ENCODE measurements at regions not wholly inside any gene's neighbourhood (a gene's known extent, or its start where the extent isn't known, plus 50 kb on each side); places are given as distances from the start of the nearest gene placed in this dataset.

DNA sequence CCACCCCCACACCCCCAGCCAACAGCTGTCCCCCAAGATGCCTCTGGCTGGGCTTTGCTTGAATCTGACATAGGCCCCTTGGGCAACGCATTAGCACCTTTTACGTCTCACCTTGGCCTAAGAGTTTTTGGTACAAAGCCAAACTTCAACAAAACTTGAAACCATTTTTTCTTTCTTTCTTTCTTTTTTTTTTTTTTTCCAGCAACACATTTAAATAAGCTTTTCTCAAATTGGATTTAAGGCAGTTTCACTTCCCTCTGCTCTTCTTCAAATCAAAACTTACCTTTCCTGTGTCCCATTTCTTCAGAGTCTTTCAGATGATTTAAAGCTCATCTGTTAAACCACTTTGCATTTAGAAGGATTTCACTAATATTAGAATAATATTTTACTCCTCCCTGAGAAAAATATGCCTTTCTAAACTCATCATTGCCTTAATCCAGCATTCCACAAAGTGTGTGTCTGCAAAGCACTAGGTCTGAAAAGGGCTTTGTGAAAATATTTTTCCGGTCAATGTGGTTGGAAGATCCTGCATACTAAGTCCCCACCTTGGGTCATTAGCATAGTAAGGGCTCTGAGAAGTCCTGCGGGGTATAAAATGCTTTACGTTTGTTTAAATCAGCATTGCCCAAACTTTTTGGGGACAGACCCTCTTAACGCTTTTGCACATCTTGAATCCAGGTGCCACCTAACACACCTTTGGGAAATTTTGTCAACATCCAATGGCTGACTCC, 217.0 kb downstream of the TLE3 start:
- Mint-ChIP-seq H3K4me3 (no peak overlapping the region), H3K36me3 (no peaks in the 10 kb centered on the region), H3K27ac (no peak overlapping the region), H3K4me1 (no peaks in the 10 kb centered on the region), H3K27me3 (ENCODE audit: low read depth in 3 of 3) (peaks cover 5 to 6% (median 6%) of the 10 kb centered on the region in 3 donors), H3K9me3 (no peaks in the 10 kb centered on the region)
- no peak for DNase-seq

GRCh38 chr15:69881302-69881670, 216.4 kb downstream of the TLE3 start:
- no peak overlapping the region for H3K4me3 Mint-ChIP-seq

GRCh38 chr15:69881766-69882165, 216.0 kb downstream of the TLE3 start:
- H3K9me3 Mint-ChIP-seq: no peaks in the 10 kb centered on the region
- no peak for DNase-seq
- H3K4me1 Mint-ChIP-seq: no peaks in the 10 kb centered on the region
- no peaks in the 10 kb centered on the region for H3K36me3 Mint-ChIP-seq
- H3K27ac Mint-ChIP-seq: no peak overlapping the region
- no peak overlapping the region for H3K4me3 Mint-ChIP-seq
- peaks cover 3 to 7% (median 4%) of the 10 kb centered on the region in 3 donors for H3K27me3 Mint-ChIP-seq (ENCODE audit: low read depth in 3 of 3)

More at GRCh38 chr15:69881302-69881670, 216.4 kb downstream of the TLE3 start:
- Mint-ChIP-seq H3K27me3 (ENCODE audit: low read depth in 3 of 3) (peaks cover 4 to 6% (median 4%) of the 10 kb centered on the region in 3 donors), H3K27ac (no peak overlapping the region), H3K36me3 (no peaks in the 10 kb centered on the region), H3K4me1 (no peaks in the 10 kb centered on the region), H3K9me3 (no peaks in the 10 kb centered on the region)
- DNase-seq: no peak

GRCh38 chr15:69883306-69883705, 214.4 kb downstream of the TLE3 start:
- peaks cover 3 to 5% (median 4%) of the 10 kb centered on the region in 3 donors for H3K27me3 Mint-ChIP-seq (ENCODE audit: low read depth in 3 of 3)
- no peak overlapping the region for H3K4me3 Mint-ChIP-seq
- no peak for DNase-seq
- no peak overlapping the region for H3K27ac Mint-ChIP-seq
- H3K9me3 Mint-ChIP-seq: no peaks in the 10 kb centered on the region
- no peaks in the 10 kb centered on the region for H3K4me1 Mint-ChIP-seq
- H3K36me3 Mint-ChIP-seq: no peaks in the 10 kb centered on the region

- H3K9me3 Mint-ChIP-seq: no peaks in the 10 kb centered on the region
- no peaks in the 10 kb centered on the region for H3K36me3 Mint-ChIP-seq
- H3K4me3 Mint-ChIP-seq: no peak overlapping the region
- no peak for DNase-seq
- peaks cover 3 to 5% (median 4%) of the 10 kb centered on the region in 3 donors for H3K27me3 Mint-ChIP-seq (ENCODE audit: low read depth in 3 of 3)
- H3K4me1 Mint-ChIP-seq: no peaks in the 10 kb centered on the region
- no peak overlapping the region for H3K27ac Mint-ChIP-seq
Observed at GRCh38 chr15:69885173-69885955, 212.4 kb downstream of the TLE3 start.

DNA sequence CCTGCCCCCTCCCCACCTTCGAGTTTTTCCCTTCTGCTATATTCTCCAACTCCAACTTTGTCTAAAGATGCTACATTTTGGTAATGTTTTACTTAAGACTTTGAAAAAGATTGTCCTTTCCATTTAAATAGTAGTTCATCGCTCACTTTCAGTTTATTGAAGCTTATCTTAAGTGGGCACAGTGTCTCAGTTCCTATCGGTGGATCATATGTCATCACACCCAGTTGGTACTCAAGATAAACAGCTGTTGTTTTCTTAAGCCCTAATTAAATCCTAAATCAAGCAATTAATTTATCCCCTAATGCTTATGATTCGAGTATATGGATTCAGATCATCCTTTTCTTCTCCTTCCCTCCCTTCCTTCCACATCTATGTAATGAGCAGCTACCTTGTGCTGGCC, 210.7 kb downstream of the TLE3 start:
- Mint-ChIP-seq H3K27me3 (ENCODE audit: low read depth in 3 of 3) (peaks cover 3 to 5% (median 4%) of the 10 kb centered on the region in 3 donors), H3K4me1 (no peaks in the 10 kb centered on the region), H3K36me3 (no peaks in the 10 kb centered on the region), H3K27ac (no peak overlapping the region), H3K9me3 (no peaks in the 10 kb centered on the region), H3K4me3 (no peak overlapping the region)
- DNase-seq: no peak

DNA sequence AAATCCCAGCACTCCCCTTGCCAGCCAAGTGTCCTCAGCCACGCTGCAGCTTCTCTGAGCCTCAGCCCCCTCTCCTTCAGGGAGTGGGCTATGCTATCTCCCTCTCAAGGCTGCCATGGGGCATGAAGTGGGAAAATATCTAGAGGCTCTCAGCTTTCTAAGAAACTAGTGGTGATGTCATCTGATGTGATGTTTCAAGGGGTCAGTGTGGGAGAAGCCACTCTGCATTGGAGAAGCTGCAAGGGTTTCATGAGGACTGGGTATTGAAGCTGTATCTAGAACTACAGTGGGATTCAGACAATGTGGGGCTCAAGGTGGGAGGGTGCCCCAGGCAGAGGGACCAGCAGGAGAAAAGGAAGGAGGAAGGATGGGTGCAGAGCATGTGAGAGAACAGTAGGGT, 210.2 kb downstream of the TLE3 start:
- Mint-ChIP-seq H3K36me3 (no peaks in the 10 kb centered on the region), H3K27me3 (ENCODE audit: low read depth in 3 of 3) (peaks cover 0 to 4% (median 3%) of the 10 kb centered on the region in 3 donors), H3K4me3 (no peak overlapping the region), H3K4me1 (no peaks in the 10 kb centered on the region), H3K9me3 (no peaks in the 10 kb centered on the region), H3K27ac (no peak overlapping the region)
- DNase-seq: no peak

DNA sequence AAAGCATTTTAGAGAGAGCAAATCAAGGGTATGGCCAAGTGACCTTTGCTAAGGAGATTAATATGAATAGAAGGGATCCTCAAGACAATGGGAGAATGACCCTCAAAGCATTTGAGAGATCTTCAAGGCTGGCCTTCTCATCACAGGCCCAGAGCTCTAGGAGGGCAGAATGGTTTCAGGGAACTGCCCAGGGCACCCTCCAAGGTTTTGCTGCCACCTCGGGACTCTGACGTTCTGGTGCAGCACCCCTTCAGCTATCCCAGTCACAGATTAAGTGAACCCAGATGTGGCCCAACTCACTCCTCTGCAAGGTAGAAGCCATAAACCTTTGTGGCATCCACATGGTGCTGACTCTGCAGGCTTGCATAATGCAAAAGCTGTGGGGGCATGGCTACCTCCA, 209.3 kb downstream of the TLE3 start:
- Mint-ChIP-seq H3K27me3 (ENCODE audit: low read depth in 3 of 3) (peaks cover 3 to 4% (median 3%) of the 10 kb centered on the region in 3 donors), H3K36me3 (no peaks in the 10 kb centered on the region), H3K4me1 (no peaks in the 10 kb centered on the region), H3K9me3 (no peaks in the 10 kb centered on the region), H3K4me3 (no peak overlapping the region), H3K27ac (no peak overlapping the region)
- DNase-seq: no peak

GRCh38 chr15:69891070-69891536, 206.6 kb downstream of the TLE3 start:
- H3K4me3 Mint-ChIP-seq: no peak overlapping the region
- H3K27ac Mint-ChIP-seq: no peak overlapping the region
- no peak for DNase-seq
- H3K36me3 Mint-ChIP-seq: no peaks in the 10 kb centered on the region
- peaks cover 2 to 12% (median 7%) of the 10 kb centered on the region in 3 donors for H3K27me3 Mint-ChIP-seq (ENCODE audit: low read depth in 3 of 3)
- peaks cover 0 to 2% (median 0%) of the 10 kb centered on the region in 6 donors for H3K9me3 Mint-ChIP-seq
- H3K4me1 Mint-ChIP-seq: no peaks in the 10 kb centered on the region

- no peak overlapping the region for H3K27ac Mint-ChIP-seq
- H3K27me3 Mint-ChIP-seq (ENCODE audit: low read depth in 3 of 3): peaks cover 4 to 13% (median 7%) of the 10 kb centered on the region in 3 donors
- no peaks in the 10 kb centered on the region for H3K4me1 Mint-ChIP-seq
- H3K4me3 Mint-ChIP-seq: no peak overlapping the region
- H3K36me3 Mint-ChIP-seq: no peaks in the 10 kb centered on the region
- DNase-seq: no peak
- peaks cover 0 to 2% (median 0%) of the 10 kb centered on the region in 6 donors for H3K9me3 Mint-ChIP-seq
Observed at GRCh38 chr15:69891606-69892005, 206.1 kb downstream of the TLE3 start.

GRCh38 chr15:69892351-69892750, 205.4 kb downstream of the TLE3 start:
- Mint-ChIP-seq H3K27ac (no peak overlapping the region), H3K36me3 (no peaks in the 10 kb centered on the region), H3K4me1 (no peaks in the 10 kb centered on the region), H3K27me3 (ENCODE audit: low read depth in 3 of 3) (peaks cover 4 to 13% (median 9%) of the 10 kb centered on the region in 3 donors), H3K4me3 (no peak overlapping the region), H3K9me3 (peaks cover 0 to 2% (median 0%) of the 10 kb centered on the region in 6 donors)
- no peak for DNase-seq

- H3K4me3 Mint-ChIP-seq: no peak overlapping the region
- peaks cover 0 to 2% (median 0%) of the 10 kb centered on the region in 6 donors for H3K9me3 Mint-ChIP-seq
- no peaks in the 10 kb centered on the region for H3K4me1 Mint-ChIP-seq
- no peak overlapping the region for H3K27ac Mint-ChIP-seq
- no peak for DNase-seq
- no peaks in the 10 kb centered on the region for H3K36me3 Mint-ChIP-seq
- H3K27me3 Mint-ChIP-seq (ENCODE audit: low read depth in 3 of 3): peaks cover 4 to 13% (median 9%) of the 10 kb centered on the region in 3 donors
Observed at GRCh38 chr15:69893086-69893485, 204.6 kb downstream of the TLE3 start.

DNA sequence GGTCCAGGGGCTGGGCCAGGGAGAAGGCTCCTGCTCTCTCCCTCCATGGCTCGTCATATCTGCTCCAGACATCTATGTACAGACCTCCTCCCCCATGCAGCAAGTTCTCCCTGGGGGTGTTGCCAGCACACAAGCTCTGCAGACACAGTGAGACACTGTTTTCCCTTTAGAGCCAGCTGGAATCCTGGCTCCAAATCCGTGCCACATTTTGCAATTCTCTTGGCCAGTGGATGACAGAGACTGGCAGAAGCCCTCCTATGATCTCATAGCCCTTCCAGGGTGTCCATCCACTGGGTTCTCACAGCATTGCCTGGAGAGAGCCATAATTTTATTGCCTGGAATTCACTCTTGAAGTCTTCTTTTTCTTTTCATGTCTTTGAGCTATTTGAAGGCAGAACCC, 203.9 kb downstream of the TLE3 start:
- H3K4me1 Mint-ChIP-seq: no peaks in the 10 kb centered on the region
- DNase-seq: no peak

DNA sequence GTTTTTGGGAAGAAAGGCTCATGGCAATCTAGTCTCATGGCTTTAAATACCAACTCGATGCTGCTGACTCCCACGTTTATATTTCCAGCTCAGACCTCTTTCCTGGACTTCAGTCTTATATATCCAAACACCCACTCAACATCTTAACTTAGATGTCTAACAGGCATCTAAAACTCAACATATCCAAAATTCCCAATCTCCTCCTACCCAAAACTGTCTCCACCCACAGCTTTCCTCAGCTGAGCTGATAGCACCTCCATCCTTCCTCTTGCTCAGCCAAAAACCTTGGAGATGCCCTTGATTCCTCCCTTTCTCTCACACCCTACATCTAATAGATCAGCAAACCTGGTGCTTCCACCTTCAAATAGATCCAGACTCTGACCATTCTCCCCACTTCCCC, 202.5 kb downstream of the TLE3 start:
- H3K27ac Mint-ChIP-seq: no peak overlapping the region
- no peaks in the 10 kb centered on the region for H3K36me3 Mint-ChIP-seq
- DNase-seq: no peak
- H3K4me1 Mint-ChIP-seq: no peaks in the 10 kb centered on the region
- H3K4me3 Mint-ChIP-seq: no peak overlapping the region
- H3K27me3 Mint-ChIP-seq (ENCODE audit: low read depth in 3 of 3): peaks cover 4 to 13% (median 12%) of the 10 kb centered on the region in 3 donors
- peaks cover 0 to 2% (median 0%) of the 10 kb centered on the region in 6 donors for H3K9me3 Mint-ChIP-seq

More for the DNA sequence above, 203.9 kb downstream of the TLE3 start:
- Mint-ChIP-seq H3K27me3 (ENCODE audit: low read depth in 3 of 3) (peaks cover 4 to 13% (median 12%) of the 10 kb centered on the region in 3 donors), H3K27ac (no peak overlapping the region), H3K9me3 (peaks cover 0 to 2% (median 0%) of the 10 kb centered on the region in 6 donors), H3K4me3 (no peak overlapping the region), H3K36me3 (no peaks in the 10 kb centered on the region)

Measured in immature natural killer cell (primary cell).